ENCODE measurements at regions not wholly inside any gene's neighbourhood (a gene's known extent, or its start where the extent isn't known, plus 50 kb on each side); places are given as distances from the start of the nearest gene placed in this dataset.
A peak's percentile ranks its signal among the peaks of the same experiment; 100 is the strongest.

DNA sequence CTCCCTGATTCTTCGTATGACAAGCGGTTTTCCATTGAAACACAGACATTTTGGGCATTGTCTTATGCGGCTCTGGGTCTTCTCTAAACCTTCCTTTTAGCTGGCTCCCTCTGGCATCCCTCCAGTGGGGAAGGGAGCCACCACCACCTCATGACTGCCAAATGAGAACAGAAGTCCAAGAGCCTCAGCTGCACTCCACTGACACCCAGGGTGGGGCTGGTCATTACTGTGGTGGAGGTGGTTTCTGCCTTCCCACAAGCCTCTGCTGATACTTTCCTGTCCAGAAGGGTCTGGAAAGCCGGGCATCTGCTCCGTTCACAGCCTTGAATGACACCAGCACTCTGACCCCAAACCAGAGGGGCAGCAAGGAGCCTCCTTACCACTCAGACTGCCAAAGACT, 213.5 kb downstream of the ZNF516 start:
- Histone ChIP-seq H4K20me1 (ENCODE audit: insufficient read depth, low read length) (no peaks in the 10 kb centered on the region), H3K27ac (ENCODE audit: low read length) (no peak overlapping the region), H3K4me2 (ENCODE audit: low read depth, low read length) (no peak overlapping the region), H3F3A (ENCODE audit: insufficient read depth, low read length) (no peaks in the 10 kb centered on the region), H3K79me2 (ENCODE audit: low read length) (no peaks in the 10 kb centered on the region), H3K36me3 (replicated peaks; ENCODE audit: insufficient read depth, low read length) (no peaks in the 10 kb centered on the region), H2AFZ (ENCODE audit: low read length) (no peak overlapping the region), H3K27me3 (replicated peaks; ENCODE audit: insufficient read depth, low read length) (no peaks in the 10 kb centered on the region), H3K9me3 (replicated peaks; ENCODE audit: insufficient read depth, low read length) (no peaks in the 10 kb centered on the region), H3K9ac (ENCODE audit: low read length) (no peak overlapping the region), H3K4me1 (ENCODE audit: low read length) (no peaks in the 10 kb centered on the region), H3K4me3 (ENCODE audit: low read length) (no peak overlapping the region), H3K9me2 (replicated peaks; ENCODE audit: insufficient read depth, low read length) (no peaks in the 10 kb centered on the region)
- DNase-seq: no peak
- TF ChIP-seq, protein P1, sequence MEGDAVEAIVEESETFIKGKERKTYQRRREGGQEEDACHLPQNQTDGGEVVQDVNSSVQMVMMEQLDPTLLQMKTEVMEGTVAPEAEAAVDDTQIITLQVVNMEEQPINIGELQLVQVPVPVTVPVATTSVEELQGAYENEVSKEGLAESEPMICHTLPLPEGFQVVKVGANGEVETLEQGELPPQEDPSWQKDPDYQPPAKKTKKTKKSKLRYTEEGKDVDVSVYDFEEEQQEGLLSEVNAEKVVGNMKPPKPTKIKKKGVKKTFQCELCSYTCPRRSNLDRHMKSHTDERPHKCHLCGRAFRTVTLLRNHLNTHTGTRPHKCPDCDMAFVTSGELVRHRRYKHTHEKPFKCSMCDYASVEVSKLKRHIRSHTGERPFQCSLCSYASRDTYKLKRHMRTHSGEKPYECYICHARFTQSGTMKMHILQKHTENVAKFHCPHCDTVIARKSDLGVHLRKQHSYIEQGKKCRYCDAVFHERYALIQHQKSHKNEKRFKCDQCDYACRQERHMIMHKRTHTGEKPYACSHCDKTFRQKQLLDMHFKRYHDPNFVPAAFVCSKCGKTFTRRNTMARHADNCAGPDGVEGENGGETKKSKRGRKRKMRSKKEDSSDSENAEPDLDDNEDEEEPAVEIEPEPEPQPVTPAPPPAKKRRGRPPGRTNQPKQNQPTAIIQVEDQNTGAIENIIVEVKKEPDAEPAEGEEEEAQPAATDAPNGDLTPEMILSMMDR (IDR thresholded peaks at IDR 0.05; ENCODE audit: low read length): no peak
- TF ChIP-seq EZH2 (optimal IDR thresholded peaks at IDR 0.05; ENCODE audit: low read depth, low read length) (no peak), EZH2phosphoT487 (IDR thresholded peaks at IDR 0.05; ENCODE audit: low read length) (no peak)

DNA sequence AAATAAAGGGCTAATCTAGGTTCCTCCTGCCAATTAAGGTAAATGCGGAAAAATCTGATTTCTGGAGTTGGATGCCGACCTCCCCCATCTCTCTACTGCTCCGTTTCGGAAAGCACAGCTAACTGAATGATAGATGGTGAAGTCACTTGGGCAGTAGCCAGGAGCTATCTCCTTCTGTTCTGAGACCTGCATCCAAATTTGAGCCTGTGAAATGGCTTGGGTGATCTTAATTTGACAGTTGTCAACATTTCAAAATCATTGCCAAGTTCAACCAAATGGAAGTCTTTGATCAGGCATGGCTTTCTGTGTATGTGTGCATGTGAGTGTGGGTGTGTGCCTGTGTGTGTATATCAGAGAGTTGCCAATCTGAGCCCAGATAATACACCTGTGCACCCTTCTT, 217.2 kb downstream of the ZNF516 start:
- no peak overlapping the region for H3K9ac ChIP-seq (ENCODE audit: low read length)
- H4K20me1 ChIP-seq (ENCODE audit: insufficient read depth, low read length): no peaks in the 10 kb centered on the region
- H3K9me3 ChIP-seq (replicated peaks; ENCODE audit: insufficient read depth, low read length): no peaks in the 10 kb centered on the region
- DNase-seq: no peak
- H3K4me3 ChIP-seq (ENCODE audit: low read length): no peak overlapping the region
- H2AFZ ChIP-seq (ENCODE audit: low read length): no peak overlapping the region
- no peak overlapping the region for H3K4me2 ChIP-seq (ENCODE audit: low read depth, low read length)
- TF ChIP-seq, protein P1 (IDR thresholded peaks at IDR 0.05; ENCODE audit: low read length): no peak
- TF ChIP-seq EZH2phosphoT487 (IDR thresholded peaks at IDR 0.05; ENCODE audit: low read length) (no peak), EZH2 (optimal IDR thresholded peaks at IDR 0.05; ENCODE audit: low read depth, low read length) (no peak)
- H3K27me3 ChIP-seq (replicated peaks; ENCODE audit: insufficient read depth, low read length): no peaks in the 10 kb centered on the region
- H3K79me2 ChIP-seq (ENCODE audit: low read length): no peaks in the 10 kb centered on the region
- H3K27ac ChIP-seq (ENCODE audit: low read length): no peak overlapping the region
- H3K9me2 ChIP-seq (replicated peaks; ENCODE audit: insufficient read depth, low read length): no peaks in the 10 kb centered on the region
- no peaks in the 10 kb centered on the region for H3F3A ChIP-seq (ENCODE audit: insufficient read depth, low read length)
- no peaks in the 10 kb centered on the region for H3K36me3 ChIP-seq (replicated peaks; ENCODE audit: insufficient read depth, low read length)
- H3K4me1 ChIP-seq (ENCODE audit: low read length): peaks cover 9% of the 10 kb centered on the region

DNA sequence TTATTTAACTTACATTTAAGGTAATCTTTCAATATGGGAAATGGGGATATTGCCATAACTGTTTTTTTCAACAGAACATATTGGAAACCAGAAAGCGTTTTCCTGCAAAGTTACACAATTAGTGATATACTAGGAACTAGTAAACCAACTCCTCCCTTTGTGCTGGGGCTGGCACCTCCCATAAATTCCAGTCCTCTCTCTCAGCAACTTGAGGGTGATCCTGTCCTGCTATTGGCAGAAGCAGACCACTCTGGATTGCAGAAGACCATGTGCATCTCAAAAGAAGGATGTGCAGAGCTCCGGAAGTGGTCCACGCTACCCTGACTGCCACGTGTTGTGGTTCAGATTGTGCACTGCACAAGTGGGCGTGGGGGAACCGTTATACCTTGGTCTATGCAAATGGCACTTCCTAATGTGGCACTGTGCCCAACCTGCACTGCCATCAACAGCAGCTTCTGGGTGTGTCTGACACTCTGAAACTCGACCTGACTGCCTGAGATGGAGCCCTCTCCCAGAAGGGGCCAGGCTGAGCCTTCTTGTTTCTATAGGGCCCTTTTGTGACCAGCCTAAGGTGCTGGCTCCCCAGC, 219.2 kb downstream of the ZNF516 start:
- no peaks in the 10 kb centered on the region for H3K9me2 ChIP-seq (replicated peaks; ENCODE audit: insufficient read depth, low read length)
- H3K4me2 ChIP-seq (ENCODE audit: low read depth, low read length): peak overlapping the region; percentile 1; the same call in 1 of the 2 replicates
- H3F3A ChIP-seq (ENCODE audit: insufficient read depth, low read length): no peaks in the 10 kb centered on the region
- H4K20me1 ChIP-seq (ENCODE audit: insufficient read depth, low read length): no peaks in the 10 kb centered on the region
- H2AFZ ChIP-seq (ENCODE audit: low read length): peak overlapping the region; percentile 35
- H3K27me3 ChIP-seq (replicated peaks; ENCODE audit: insufficient read depth, low read length): no peaks in the 10 kb centered on the region
- no peak overlapping the region for H3K4me3 ChIP-seq (ENCODE audit: low read length)
- H3K9ac ChIP-seq (ENCODE audit: low read length): no peak overlapping the region
- H3K4me1 ChIP-seq (ENCODE audit: low read length): peaks cover 9% of the 10 kb centered on the region
- H3K79me2 ChIP-seq (ENCODE audit: low read length): no peaks in the 10 kb centered on the region
- H3K27ac ChIP-seq (ENCODE audit: low read length): no peak overlapping the region
- peak; percentile 78 for DNase-seq
- TF ChIP-seq, protein P1 (IDR thresholded peaks at IDR 0.05; ENCODE audit: low read length): no peak
- no peak for TF ChIP-seq EZH2 (optimal IDR thresholded peaks at IDR 0.05; ENCODE audit: low read depth, low read length)
- no peak for TF ChIP-seq EZH2phosphoT487 (IDR thresholded peaks at IDR 0.05; ENCODE audit: low read length)
- no peaks in the 10 kb centered on the region for H3K36me3 ChIP-seq (replicated peaks; ENCODE audit: insufficient read depth, low read length)
- no peaks in the 10 kb centered on the region for H3K9me3 ChIP-seq (replicated peaks; ENCODE audit: insufficient read depth, low read length)
